ENCODE measurements at regions not wholly inside any gene's neighbourhood (a gene's known extent, or its start where the extent isn't known, plus 50 kb on each side); places are given as distances from the start of the nearest gene placed in this dataset.

DNA sequence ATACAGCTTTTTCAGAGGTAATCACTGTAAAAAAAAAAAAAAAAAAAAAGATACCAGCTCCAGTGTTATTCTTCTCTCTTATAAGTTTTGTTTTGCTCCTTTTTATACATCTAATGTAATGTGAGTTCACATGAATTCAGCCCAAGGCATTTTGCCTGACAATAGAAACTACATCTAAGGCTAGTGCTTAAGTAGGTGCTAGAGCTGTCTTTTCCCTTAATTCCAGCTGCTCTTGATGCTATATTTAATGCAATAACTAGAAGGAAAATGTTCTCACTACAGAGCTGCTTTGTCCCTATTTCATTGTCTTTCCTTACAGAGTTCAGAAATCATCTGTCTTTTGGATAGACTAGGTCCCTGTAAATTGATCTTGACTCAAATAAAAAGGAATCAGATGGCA, 150.1 kb downstream of the NAA11 start:
- intact Hi-C loops (cut with micrococcal nuclease): no loop called here
- TF ChIP-seq, protein P1, sequence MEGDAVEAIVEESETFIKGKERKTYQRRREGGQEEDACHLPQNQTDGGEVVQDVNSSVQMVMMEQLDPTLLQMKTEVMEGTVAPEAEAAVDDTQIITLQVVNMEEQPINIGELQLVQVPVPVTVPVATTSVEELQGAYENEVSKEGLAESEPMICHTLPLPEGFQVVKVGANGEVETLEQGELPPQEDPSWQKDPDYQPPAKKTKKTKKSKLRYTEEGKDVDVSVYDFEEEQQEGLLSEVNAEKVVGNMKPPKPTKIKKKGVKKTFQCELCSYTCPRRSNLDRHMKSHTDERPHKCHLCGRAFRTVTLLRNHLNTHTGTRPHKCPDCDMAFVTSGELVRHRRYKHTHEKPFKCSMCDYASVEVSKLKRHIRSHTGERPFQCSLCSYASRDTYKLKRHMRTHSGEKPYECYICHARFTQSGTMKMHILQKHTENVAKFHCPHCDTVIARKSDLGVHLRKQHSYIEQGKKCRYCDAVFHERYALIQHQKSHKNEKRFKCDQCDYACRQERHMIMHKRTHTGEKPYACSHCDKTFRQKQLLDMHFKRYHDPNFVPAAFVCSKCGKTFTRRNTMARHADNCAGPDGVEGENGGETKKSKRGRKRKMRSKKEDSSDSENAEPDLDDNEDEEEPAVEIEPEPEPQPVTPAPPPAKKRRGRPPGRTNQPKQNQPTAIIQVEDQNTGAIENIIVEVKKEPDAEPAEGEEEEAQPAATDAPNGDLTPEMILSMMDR (IDR thresholded peaks at IDR 0.05): no peak
- no peak for DNase-seq
- H3K27ac Mint-ChIP-seq: no peak overlapping the region
- no peak for ATAC-seq (ENCODE audit: low read depth)
- no peaks in the 10 kb centered on the region for H3K27me3 Mint-ChIP-seq
- no peak overlapping the region for H3K4me3 Mint-ChIP-seq
- no peaks in the 10 kb centered on the region for H3K4me1 Mint-ChIP-seq
- POLR2A ChIA-PET: no interaction called here
- CTCF ChIA-PET: no interaction called here
- H3K9me3 Mint-ChIP-seq: no peaks in the 10 kb centered on the region
- H3K36me3 Mint-ChIP-seq (ENCODE audit: low read depth): no peaks in the 10 kb centered on the region

DNA sequence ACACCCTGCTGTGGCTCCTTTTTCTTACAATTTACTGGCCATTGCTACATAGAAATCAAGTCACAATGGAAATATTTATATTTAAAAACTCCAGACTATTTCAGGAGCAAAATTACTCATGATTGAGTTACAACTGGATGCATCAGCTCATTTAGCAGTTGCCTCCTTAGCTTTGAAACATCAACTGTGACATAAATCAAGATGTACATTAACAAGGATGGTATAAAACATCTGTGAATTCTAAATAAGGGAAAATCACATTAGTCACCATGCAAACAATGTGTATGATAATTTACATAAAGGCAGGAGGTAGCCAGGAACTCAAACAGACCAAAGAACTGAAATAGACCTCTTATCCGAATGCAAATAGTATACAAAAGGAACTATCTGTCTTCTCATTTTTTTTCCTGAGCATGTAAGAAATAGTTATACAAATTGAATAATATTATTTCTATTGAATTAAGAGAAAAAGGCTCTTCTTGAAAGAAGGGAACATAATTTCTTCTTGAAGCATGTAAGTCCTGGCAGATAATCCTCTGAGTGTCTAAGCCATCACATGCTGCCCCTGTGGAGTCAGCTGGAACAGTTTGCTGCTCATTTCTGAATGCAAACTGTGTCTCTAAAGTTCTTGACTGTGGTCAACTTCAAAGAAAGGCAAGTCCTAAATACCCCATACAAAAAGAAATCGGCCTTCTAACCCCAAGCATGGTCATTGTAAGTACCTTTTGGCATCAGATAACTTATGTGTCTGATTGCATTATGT, 151.2 kb downstream of the NAA11 start:
- TF ChIP-seq, protein P1 (IDR thresholded peaks at IDR 0.05): no peak
- ChIA-PET POLR2A (no interaction called here), CTCF (no interaction called here)
- H3K4me3 Mint-ChIP-seq: no peak overlapping the region
- H3K27ac Mint-ChIP-seq: no peak overlapping the region
- DNase-seq: no peak
- no peaks in the 10 kb centered on the region for H3K9me3 Mint-ChIP-seq
- no peaks in the 10 kb centered on the region for H3K27me3 Mint-ChIP-seq
- no peak for ATAC-seq (ENCODE audit: low read depth)
- no peaks in the 10 kb centered on the region for H3K36me3 Mint-ChIP-seq (ENCODE audit: low read depth)
- intact Hi-C loops (cut with micrococcal nuclease): no loop called here
- no peaks in the 10 kb centered on the region for H3K4me1 Mint-ChIP-seq

DNA sequence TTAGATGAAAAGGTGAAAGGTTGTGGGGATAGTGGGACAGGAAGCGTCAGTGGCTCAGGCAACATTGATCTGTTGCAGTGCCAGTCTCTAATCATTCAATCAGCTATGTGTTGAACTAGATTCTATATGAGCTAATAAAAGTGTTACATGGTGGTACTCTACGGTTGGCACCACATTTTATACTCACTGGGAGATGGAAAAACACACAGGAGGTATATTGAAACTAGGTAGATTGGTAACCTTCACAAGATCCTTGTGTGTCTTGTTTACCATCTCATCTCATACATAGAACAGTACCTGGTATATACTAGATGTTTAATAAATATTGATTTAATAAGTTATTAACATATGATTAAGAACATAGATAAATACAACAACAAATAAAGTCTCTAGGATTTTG, 152.7 kb downstream of the NAA11 start:
- POLR2A ChIA-PET: no interaction called here

DNA sequence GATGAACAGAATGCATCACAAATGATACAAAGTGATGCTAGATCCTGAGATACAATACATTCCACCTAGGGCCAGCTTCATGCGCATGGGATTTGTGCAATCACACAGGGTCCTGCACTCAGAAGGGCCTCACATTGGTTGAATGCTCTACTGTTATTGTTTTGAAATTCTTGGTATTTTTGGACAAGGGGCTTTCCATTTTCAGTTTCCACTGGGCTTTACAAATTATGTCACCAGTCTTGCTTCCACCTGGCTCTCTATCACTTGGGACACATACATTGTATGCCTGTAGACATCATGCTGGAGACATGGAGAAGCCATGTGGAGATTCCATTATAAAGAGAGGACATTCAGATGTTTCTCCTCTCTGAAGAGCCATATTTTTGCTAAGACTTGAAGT, 155.8 kb downstream of the NAA11 start:
- no peaks in the 10 kb centered on the region for H3K27me3 Mint-ChIP-seq
- peaks cover 3% of the 10 kb centered on the region for H3K9me3 Mint-ChIP-seq
- H3K27ac Mint-ChIP-seq: no peak overlapping the region
- no peak for DNase-seq
- ChIA-PET CTCF (no interaction called here), POLR2A (no interaction called here)
- ATAC-seq (ENCODE audit: low read depth): no peak
- intact Hi-C loops (cut with micrococcal nuclease): no loop called here
- no peaks in the 10 kb centered on the region for H3K4me1 Mint-ChIP-seq
- H3K36me3 Mint-ChIP-seq (ENCODE audit: low read depth): no peaks in the 10 kb centered on the region
- no peak overlapping the region for H3K4me3 Mint-ChIP-seq
- TF ChIP-seq, protein P1 (IDR thresholded peaks at IDR 0.05): no peak

More for the DNA sequence above, 152.7 kb downstream of the NAA11 start:
- CTCF ChIA-PET: no interaction called here
- no peaks in the 10 kb centered on the region for H3K36me3 Mint-ChIP-seq (ENCODE audit: low read depth)
- no peak for DNase-seq
- H3K9me3 Mint-ChIP-seq: peaks cover 3% of the 10 kb centered on the region
- intact Hi-C loops (cut with micrococcal nuclease): no loop called here
- no peak overlapping the region for H3K27ac Mint-ChIP-seq
- ATAC-seq (ENCODE audit: low read depth): no peak
- TF ChIP-seq, protein P1 (IDR thresholded peaks at IDR 0.05): no peak
- no peaks in the 10 kb centered on the region for H3K27me3 Mint-ChIP-seq
- H3K4me1 Mint-ChIP-seq: no peaks in the 10 kb centered on the region
- no peak overlapping the region for H3K4me3 Mint-ChIP-seq

DNA sequence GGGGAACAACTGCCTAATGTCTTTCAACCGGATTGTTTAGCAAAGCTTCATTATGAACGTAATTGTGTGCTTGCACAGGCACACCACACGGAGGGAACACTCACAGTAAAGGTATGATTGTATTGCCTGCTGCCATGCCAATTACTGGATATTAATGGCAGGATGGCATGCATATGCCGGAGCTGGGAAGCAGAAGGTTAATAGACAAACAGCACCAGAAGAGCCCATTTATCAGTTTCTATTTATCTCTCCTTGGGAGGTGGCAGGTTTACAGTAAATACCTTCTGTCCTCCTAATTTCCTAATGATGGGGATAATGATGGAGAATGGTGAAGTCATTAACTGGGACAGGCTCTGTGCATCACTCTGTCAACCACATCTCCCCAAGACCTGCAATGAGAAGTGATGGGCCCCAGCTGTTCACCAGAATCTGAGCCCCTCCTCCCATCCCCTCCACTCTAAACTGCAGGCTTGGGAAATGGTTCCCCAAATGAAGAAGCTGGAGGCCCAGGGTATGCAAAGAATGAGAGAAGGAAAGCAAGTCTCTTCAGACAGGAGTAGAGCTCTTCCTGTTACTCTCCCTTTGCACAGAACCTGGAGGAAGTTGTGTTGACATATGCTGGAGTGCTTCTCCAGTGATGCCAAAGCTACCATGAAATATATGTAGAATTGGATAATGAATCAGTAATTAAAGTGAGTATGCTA, 160.8 kb downstream of the NAA11 start:
- Mint-ChIP-seq H3K4me1 (no peaks in the 10 kb centered on the region), H3K9me3 (peaks cover 3% of the 10 kb centered on the region), H3K4me3 (no peak overlapping the region), H3K36me3 (ENCODE audit: low read depth) (no peaks in the 10 kb centered on the region), H3K27ac (no peak overlapping the region), H3K27me3 (no peaks in the 10 kb centered on the region)
- ChIA-PET POLR2A (no interaction called here), CTCF (interaction anchor here (0.5 kb wide), 1 partner anchor 26 kb away, joined by 4 read pairs; no protein-coding TSS in a partner anchor)
- no peak for DNase-seq
- intact Hi-C loops (cut with micrococcal nuclease): no loop called here
- ATAC-seq (ENCODE audit: low read depth): no peak
- TF ChIP-seq, protein P1 (IDR thresholded peaks at IDR 0.05): no peak
